IPS-18c (cell line): ENCODE measurements at regions not wholly inside any gene's neighbourhood (a gene's known extent, or its start where the extent isn't known, plus 50 kb on each side); places are given as distances from the start of the nearest gene placed in this dataset.

Source experiments
- H3K4me3 ChIP-seq: 2 replicates; pipeline ENCODE4 v1.7.0; 2013; ENCODE audit warnings: low read depth, mild to moderate bottlenecking, low read length, moderate library complexity; ENCODE audit not compliant: insufficient read depth
- H3K9me3 ChIP-seq: one replicate; pipeline ENCODE4 v1.6.1; 2013; ENCODE audit warnings: mild to moderate bottlenecking, low read length, moderate library complexity; ENCODE audit not compliant: control insufficient read depth, insufficient read depth

- no peaks in the 10 kb centered on the region for H3K9me3 ChIP-seq
- no peak overlapping the region for H3K4me3 ChIP-seq
Observed at GRCh38 chr10:129108378-129108777, 358.7 kb upstream of the MGMT start.

GRCh38 chr10:129108994-129109393 lies 358.0 kb upstream of the MGMT start:
- H3K9me3 ChIP-seq, result no peaks in the 10 kb centered on the region

GRCh38 chr10:129110780-129111179 lies 356.3 kb upstream of the MGMT start:
- no peak overlapping the region for H3K4me3 ChIP-seq
- no peaks in the 10 kb centered on the region for H3K9me3 ChIP-seq

More at GRCh38 chr10:129108994-129109393, 358.0 kb upstream of the MGMT start:
- H3K4me3 ChIP-seq, result no peak overlapping the region

- Histone ChIP-seq H3K9me3 (no peaks in the 10 kb centered on the region), H3K4me3 (no peak overlapping the region)
Observed at GRCh38 chr10:129111922-129112321, 355.1 kb upstream of the MGMT start.

- Histone ChIP-seq H3K9me3 (no peaks in the 10 kb centered on the region), H3K4me3 (no peak overlapping the region)
Observed at GRCh38 chr10:129114588-129114987, 352.5 kb upstream of the MGMT start.

- no peak overlapping the region for H3K4me3 ChIP-seq
- H3K9me3 ChIP-seq, result no peaks in the 10 kb centered on the region
Observed at GRCh38 chr10:129116371-129116770, 350.7 kb upstream of the MGMT start.

- Histone ChIP-seq H3K4me3 (no peak overlapping the region), H3K9me3 (no peaks in the 10 kb centered on the region)
Observed at GRCh38 chr10:129120441-129120840, 346.6 kb upstream of the MGMT start.

- Histone ChIP-seq H3K4me3 (no peak overlapping the region), H3K9me3 (no peaks in the 10 kb centered on the region)
Observed at GRCh38 chr10:129122846-129123245, 344.2 kb upstream of the MGMT start.

- H3K4me3 ChIP-seq, result no peak overlapping the region
- H3K9me3 ChIP-seq, result no peaks in the 10 kb centered on the region
Observed at GRCh38 chr10:129123428-129123827, 343.6 kb upstream of the MGMT start.

- no peaks in the 10 kb centered on the region for H3K9me3 ChIP-seq
- no peak overlapping the region for H3K4me3 ChIP-seq
Observed at GRCh38 chr10:129126982-129127381, 340.1 kb upstream of the MGMT start.

- Histone ChIP-seq H3K9me3 (no peaks in the 10 kb centered on the region), H3K4me3 (no peak overlapping the region)
Observed at GRCh38 chr10:129131457-129132132, 335.4 kb upstream of the MGMT start.

- Histone ChIP-seq H3K9me3 (no peaks in the 10 kb centered on the region), H3K4me3 (no peak overlapping the region)
Observed at GRCh38 chr10:129133856-129134255, 333.2 kb upstream of the MGMT start.

GRCh38 chr10:129134371-129134770 lies 332.7 kb upstream of the MGMT start:
- H3K4me3 ChIP-seq, result no peak overlapping the region
- H3K9me3 ChIP-seq, result no peaks in the 10 kb centered on the region

- Histone ChIP-seq H3K4me3 (no peak overlapping the region), H3K9me3 (no peaks in the 10 kb centered on the region)
Observed at GRCh38 chr10:129135624-129136023, 331.4 kb upstream of the MGMT start.

- Histone ChIP-seq H3K4me3 (no peak overlapping the region), H3K9me3 (no peaks in the 10 kb centered on the region)
Observed at GRCh38 chr10:129136074-129136473, 331.0 kb upstream of the MGMT start.

- Histone ChIP-seq H3K9me3 (no peaks in the 10 kb centered on the region), H3K4me3 (no peak overlapping the region)
Observed at GRCh38 chr10:129136951-129137350, 330.1 kb upstream of the MGMT start.

GRCh38 chr10:129140921-129141885 lies 325.8 kb upstream of the MGMT start:
- Histone ChIP-seq H3K9me3 (no peaks in the 10 kb centered on the region), H3K4me3 (no peak overlapping the region)

GRCh38 chr10:129151281-129151680 lies 315.8 kb upstream of the MGMT start:
- Histone ChIP-seq H3K4me3 (no peak overlapping the region), H3K9me3 (peaks cover 2% of the 10 kb centered on the region)
